NCI-H446 (cell line): ENCODE measurements at regions not wholly inside any gene's neighbourhood (a gene's known extent, or its start where the extent isn't known, plus 50 kb on each side); places are given as distances from the start of the nearest gene placed in this dataset.
"Not testable (repeated sequence)": the region's sequence is repeated elsewhere in the genome, so short reads cannot be mapped to it uniquely, and the experiment has no call there.

ENCODE experiments used
- DNase-seq, 2 experiments: peaks; one replicate each; lab custom pipeline; 2025; lab: John Stamatoyannopoulos, UW

GRCh38 chr2:67186871-67187270 is 210.3 kb upstream of the ETAA1 start:
- DNase-seq: no peak

- not testable (repeated sequence) for DNase-seq
These were observed 201.8 kb upstream of the ETAA1 start for GRCh38 chr2:67195327-67195726.

- DNase-seq: no peak
These were observed 195.6 kb upstream of the ETAA1 start for GRCh38 chr2:67201521-67201920.

GRCh38 chr2:67204349-67204748 is 192.8 kb upstream of the ETAA1 start:
- DNase-seq: no peak

- DNase-seq: peak in 1 of 2 experiments; percentile 10
These were observed 188.1 kb upstream of the ETAA1 start for GRCh38 chr2:67208887-67209500.

- DNase-seq: no peak
These were observed 186.7 kb upstream of the ETAA1 start for GRCh38 chr2:67210430-67210829.

- DNase-seq: no peak
These were observed 184.9 kb upstream of the ETAA1 start for GRCh38 chr2:67212203-67212602.

- no peak for DNase-seq
These were observed 183.9 kb upstream of the ETAA1 start for GRCh38 chr2:67213270-67213670.

GRCh38 chr2:67213677-67214402 is 183.3 kb upstream of the ETAA1 start:
- no peak for DNase-seq

- no peak for DNase-seq
These were observed 182.4 kb upstream of the ETAA1 start for GRCh38 chr2:67214585-67215185.

GRCh38 chr2:67215214-67216055 is 181.7 kb upstream of the ETAA1 start:
- DNase-seq: peak in 1 of 2 experiments; percentile 64

- no peak for DNase-seq
These were observed 181.0 kb upstream of the ETAA1 start for GRCh38 chr2:67216103-67216502.

GRCh38 chr2:67216881-67217280 is 180.3 kb upstream of the ETAA1 start:
- no peak for DNase-seq

GRCh38 chr2:67217398-67217797 is 179.7 kb upstream of the ETAA1 start:
- DNase-seq: no peak

GRCh38 chr2:67218056-67218455 is 179.1 kb upstream of the ETAA1 start:
- DNase-seq: no peak

- no peak for DNase-seq
These were observed 177.5 kb upstream of the ETAA1 start for GRCh38 chr2:67219651-67220050.

- no peak for DNase-seq
These were observed 175.9 kb upstream of the ETAA1 start for GRCh38 chr2:67221266-67221665.

GRCh38 chr2:67225287-67225973 is 171.7 kb upstream of the ETAA1 start:
- DNase-seq: no peak

GRCh38 chr2:67229706-67230105 is 167.4 kb upstream of the ETAA1 start:
- no peak for DNase-seq

- no peak for DNase-seq
These were observed 164.2 kb upstream of the ETAA1 start for GRCh38 chr2:67232936-67233335.

- DNase-seq: peak; percentile 23 to 67
These were observed 162.7 kb upstream of the ETAA1 start for GRCh38 chr2:67234440-67234839.

- no peak for DNase-seq
These were observed 159.8 kb upstream of the ETAA1 start for GRCh38 chr2:67237288-67237687.
